HepG2 (cell line): ENCODE measurements at regions not wholly inside any gene's neighbourhood (a gene's known extent, or its start where the extent isn't known, plus 50 kb on each side); places are given as distances from the start of the nearest gene placed in this dataset.

Source experiments
- ARNT2 ChIP-seq: sonication (generic); formaldehyde crosslinking; IDR thresholded peaks from 2 replicates; pipeline ENCODE4 v1.8.0; 2022; ENCODE audit warnings: mild to moderate bottlenecking, low read depth, missing genetic modification reagents, moderate library complexity
- BORCS8-MEF2B ChIP-seq: sonication (generic); formaldehyde crosslinking; IDR thresholded peaks from 2 replicates; pipeline ENCODE4 v1.8.0; 2022; ENCODE audit warnings: mild to moderate bottlenecking, missing genetic modification reagents
- CREM ChIP-seq, 2 experiments: sonication (generic) in 1 of 2; formaldehyde crosslinking in 1 of 2; IDR thresholded peaks; 2 replicates each; pipeline versions ENCODE4 v1.4.0 to v1.6.1; 2016 to 2020; ENCODE audit warnings: antibody characterized with exemption in 1 of 2, mild to moderate bottlenecking in 1 of 2, missing genetic modification reagents in 1 of 2
- ERF ChIP-seq: IDR thresholded peaks from 2 replicates; pipeline ENCODE4 v1.6.1; 2018; ENCODE audit warnings: missing biosample characterization, missing genetic modification reagents
- FIP1L1 ChIP-seq: fragments of 200-400 bp; formaldehyde crosslinking; IDR thresholded peaks from 2 replicates; pipeline ENCODE4 v1.6.1; 2018; ENCODE audit warnings: low read depth, mild to moderate bottlenecking, low read length, moderate library complexity, borderline replicate concordance; ENCODE audit not compliant: insufficient read depth
- GLMP ChIP-seq: sonication (generic); formaldehyde crosslinking; IDR thresholded peaks from 2 replicates; pipeline ENCODE4 v1.9.0; 2021; ENCODE audit warnings: missing genetic modification reagents, mild to moderate bottlenecking, borderline replicate concordance
- NCOA5 ChIP-seq: sonication (generic); formaldehyde crosslinking; IDR thresholded peaks from 2 replicates; pipeline ENCODE4 v1.4.0; 2020; ENCODE audit warnings: missing genetic modification reagents
- NR2C2 ChIP-seq: sonication (generic); formaldehyde crosslinking; IDR thresholded peaks from 2 replicates; pipeline ENCODE4 v1.4.0; 2020; ENCODE audit warnings: missing genetic modification reagents, mild to moderate bottlenecking, moderate library complexity, borderline replicate concordance
- PHF8 ChIP-seq: sonication (generic); formaldehyde crosslinking; IDR thresholded peaks from 2 replicates; pipeline ENCODE4 v1.5.0; 2020; ENCODE audit warnings: missing genetic modification reagents
- POGK ChIP-seq: sonication (generic); formaldehyde crosslinking; conservative IDR thresholded peaks from 2 replicates; pipeline ENCODE4 v1.8.0; 2022; ENCODE audit warnings: mild to moderate bottlenecking, moderate library complexity, missing genetic modification reagents
- SP5 ChIP-seq: IDR thresholded peaks from 2 replicates; pipeline ENCODE4 v1.6.1; 2016; ENCODE audit warnings: low read depth, borderline replicate concordance
- THYN1 ChIP-seq: sonication (generic); formaldehyde crosslinking; IDR thresholded peaks from 2 replicates; pipeline ENCODE4 v1.8.1; 2023; ENCODE audit warnings: low read depth, mild to moderate bottlenecking, moderate library complexity, missing genetic modification reagents, borderline replicate concordance
- TF ChIP-seq, protein P1 (sequence below): IDR thresholded peaks from 2 replicates; pipeline ENCODE4 v1.6.1; 2016; ENCODE audit warnings: low read depth, missing genetic modification reagents, missing compliant biosample characterization
- TF ChIP-seq, protein P2 (sequence below): sonication (generic); formaldehyde crosslinking; IDR thresholded peaks from 2 replicates; pipeline ENCODE4 v1.5.0; 2020; ENCODE audit warnings: mild to moderate bottlenecking, missing genetic modification reagents

- TF ChIP-seq, protein P1, sequence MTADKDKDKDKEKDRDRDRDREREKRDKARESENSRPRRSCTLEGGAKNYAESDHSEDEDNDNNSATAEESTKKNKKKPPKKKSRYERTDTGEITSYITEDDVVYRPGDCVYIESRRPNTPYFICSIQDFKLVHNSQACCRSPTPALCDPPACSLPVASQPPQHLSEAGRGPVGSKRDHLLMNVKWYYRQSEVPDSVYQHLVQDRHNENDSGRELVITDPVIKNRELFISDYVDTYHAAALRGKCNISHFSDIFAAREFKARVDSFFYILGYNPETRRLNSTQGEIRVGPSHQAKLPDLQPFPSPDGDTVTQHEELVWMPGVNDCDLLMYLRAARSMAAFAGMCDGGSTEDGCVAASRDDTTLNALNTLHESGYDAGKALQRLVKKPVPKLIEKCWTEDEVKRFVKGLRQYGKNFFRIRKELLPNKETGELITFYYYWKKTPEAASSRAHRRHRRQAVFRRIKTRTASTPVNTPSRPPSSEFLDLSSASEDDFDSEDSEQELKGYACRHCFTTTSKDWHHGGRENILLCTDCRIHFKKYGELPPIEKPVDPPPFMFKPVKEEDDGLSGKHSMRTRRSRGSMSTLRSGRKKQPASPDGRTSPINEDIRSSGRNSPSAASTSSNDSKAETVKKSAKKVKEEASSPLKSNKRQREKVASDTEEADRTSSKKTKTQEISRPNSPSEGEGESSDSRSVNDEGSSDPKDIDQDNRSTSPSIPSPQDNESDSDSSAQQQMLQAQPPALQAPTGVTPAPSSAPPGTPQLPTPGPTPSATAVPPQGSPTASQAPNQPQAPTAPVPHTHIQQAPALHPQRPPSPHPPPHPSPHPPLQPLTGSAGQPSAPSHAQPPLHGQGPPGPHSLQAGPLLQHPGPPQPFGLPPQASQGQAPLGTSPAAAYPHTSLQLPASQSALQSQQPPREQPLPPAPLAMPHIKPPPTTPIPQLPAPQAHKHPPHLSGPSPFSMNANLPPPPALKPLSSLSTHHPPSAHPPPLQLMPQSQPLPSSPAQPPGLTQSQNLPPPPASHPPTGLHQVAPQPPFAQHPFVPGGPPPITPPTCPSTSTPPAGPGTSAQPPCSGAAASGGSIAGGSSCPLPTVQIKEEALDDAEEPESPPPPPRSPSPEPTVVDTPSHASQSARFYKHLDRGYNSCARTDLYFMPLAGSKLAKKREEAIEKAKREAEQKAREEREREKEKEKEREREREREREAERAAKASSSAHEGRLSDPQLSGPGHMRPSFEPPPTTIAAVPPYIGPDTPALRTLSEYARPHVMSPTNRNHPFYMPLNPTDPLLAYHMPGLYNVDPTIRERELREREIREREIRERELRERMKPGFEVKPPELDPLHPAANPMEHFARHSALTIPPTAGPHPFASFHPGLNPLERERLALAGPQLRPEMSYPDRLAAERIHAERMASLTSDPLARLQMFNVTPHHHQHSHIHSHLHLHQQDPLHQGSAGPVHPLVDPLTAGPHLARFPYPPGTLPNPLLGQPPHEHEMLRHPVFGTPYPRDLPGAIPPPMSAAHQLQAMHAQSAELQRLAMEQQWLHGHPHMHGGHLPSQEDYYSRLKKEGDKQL: peak; percentile 70; the same call in 1 of the 2 replicates
- TF ChIP-seq POGK (peak; percentile 67; the same call in 1 of the 2 replicates), ARNT2 (CRISPR knock-in tag) (no peak), ERF (CRISPR knock-in tag) (peak; percentile 79; the same call in 1 of the 2 replicates), PHF8 (CRISPR knock-in tag) (peak; percentile 27; the same call in 1 of the 2 replicates), BORCS8-MEF2B (CRISPR knock-in tag) (peak; percentile 86), THYN1 (CRISPR knock-in tag) (0 out of 2 replicates have a peak, but pooled peaks have one; percentile 8), SP5 (peak; percentile 83), NCOA5 (CRISPR knock-in tag) (no peak), CREM (IDR thresholded peaks at IDR 0.05) (peak; percentile 63; the same call in 1 of the 2 replicates), CREM (CRISPR knock-in tag; IDR thresholded peaks at IDR 0.05) (no peak), NR2C2 (CRISPR knock-in tag) (peak; percentile 85), GLMP (CRISPR knock-in tag) (no peak), FIP1L1 (no peak)
- TF ChIP-seq, protein P2, sequence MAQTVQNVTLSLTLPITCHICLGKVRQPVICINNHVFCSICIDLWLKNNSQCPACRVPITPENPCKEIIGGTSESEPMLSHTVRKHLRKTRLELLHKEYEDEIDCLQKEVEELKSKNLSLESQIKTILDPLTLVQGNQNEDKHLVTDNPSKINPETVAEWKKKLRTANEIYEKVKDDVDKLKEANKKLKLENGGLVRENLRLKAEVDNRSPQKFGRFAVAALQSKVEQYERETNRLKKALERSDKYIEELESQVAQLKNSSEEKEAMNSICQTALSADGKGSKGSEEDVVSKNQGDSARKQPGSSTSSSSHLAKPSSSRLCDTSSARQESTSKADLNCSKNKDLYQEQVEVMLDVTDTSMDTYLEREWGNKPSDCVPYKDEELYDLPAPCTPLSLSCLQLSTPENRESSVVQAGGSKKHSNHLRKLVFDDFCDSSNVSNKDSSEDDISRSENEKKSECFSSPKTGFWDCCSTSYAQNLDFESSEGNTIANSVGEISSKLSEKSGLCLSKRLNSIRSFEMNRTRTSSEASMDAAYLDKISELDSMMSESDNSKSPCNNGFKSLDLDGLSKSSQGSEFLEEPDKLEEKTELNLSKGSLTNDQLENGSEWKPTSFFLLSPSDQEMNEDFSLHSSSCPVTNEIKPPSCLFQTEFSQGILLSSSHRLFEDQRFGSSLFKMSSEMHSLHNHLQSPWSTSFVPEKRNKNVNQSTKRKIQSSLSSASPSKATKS: no peak
These were observed 57.4 kb upstream of the CITED4 start (continued) for GRCh38 chr1:40919475-40920011.
